Inflammatory macrophage (primary cell): ENCODE measurements at regions not wholly inside any gene's neighbourhood (a gene's known extent, or its start where the extent isn't known, plus 50 kb on each side); places are given as distances from the start of the nearest gene placed in this dataset.

Experiments used
- DNase-seq, 2 donors: peaks; one replicate each; pipeline ENCODE4 v3.0.0-alpha.2; 2020 to 2022

- DNase-seq: no peak
These were observed 204.1 kb upstream of the NLRP1 start for GRCh38 chr17:5788266-5788900.

- DNase-seq: no peak
These were observed 205.2 kb upstream of the NLRP1 start for GRCh38 chr17:5789528-5789927.

- DNase-seq: no peak
These were observed 208.8 kb upstream of the NLRP1 start for GRCh38 chr17:5793157-5793556.

GRCh38 chr17:5793899-5794298 lies 209.6 kb upstream of the NLRP1 start:
- DNase-seq: no peak

- DNase-seq: no peak
These were observed 210.1 kb upstream of the NLRP1 start for GRCh38 chr17:5794385-5794784.

- DNase-seq: no peak
These were observed 210.7 kb upstream of the NLRP1 start for GRCh38 chr17:5794881-5795506.

GRCh38 chr17:5797447-5798050 lies 213.2 kb upstream of the NLRP1 start:
- DNase-seq: no peak

DNA sequence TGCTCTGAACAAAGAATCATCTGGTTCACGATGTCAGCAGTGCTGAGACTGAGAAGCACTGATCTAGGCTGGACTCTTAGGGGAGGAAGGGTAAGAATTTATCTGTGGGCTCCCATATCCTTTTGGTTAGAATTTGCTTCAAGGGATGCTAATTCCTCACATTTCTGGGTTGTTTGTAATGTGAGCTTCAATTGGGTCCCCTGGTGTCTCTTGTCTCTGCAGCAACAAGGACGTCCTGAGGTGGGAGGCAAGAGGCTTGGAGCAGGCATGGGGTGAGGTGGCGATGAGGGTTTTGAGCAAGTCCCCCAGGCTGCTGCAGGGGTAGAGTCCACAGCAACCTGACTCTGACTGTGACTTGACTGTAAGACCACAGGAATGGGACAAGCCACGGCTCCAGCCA lies 213.8 kb upstream of the NLRP1 start:
- no peak for DNase-seq

- DNase-seq: no peak
These were observed 215.8 kb upstream of the NLRP1 start for GRCh38 chr17:5800131-5800530.

DNA sequence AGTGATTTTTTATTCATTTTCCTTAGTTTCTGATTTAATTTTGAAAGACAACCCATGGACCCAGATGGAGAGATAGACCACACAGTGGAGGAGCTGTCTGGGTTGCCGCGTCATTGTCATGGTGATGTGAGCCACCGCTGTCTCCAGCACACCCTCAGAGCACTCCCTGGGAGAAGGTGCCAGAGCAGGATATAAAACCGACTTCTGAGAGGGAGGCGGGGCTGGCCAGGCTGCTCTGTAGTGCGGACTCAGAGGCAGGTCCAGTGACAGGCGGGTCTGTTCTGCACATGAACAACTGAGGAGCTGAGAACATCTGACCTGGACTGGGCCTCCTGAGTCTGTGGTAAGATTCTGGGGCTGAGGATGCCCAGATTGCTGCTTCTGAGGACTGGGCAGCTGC lies 216.3 kb upstream of the NLRP1 start:
- no peak for DNase-seq

- DNase-seq: no peak
These were observed 219.9 kb upstream of the NLRP1 start for GRCh38 chr17:5804251-5804650.

GRCh38 chr17:5809056-5809455 lies 224.7 kb upstream of the NLRP1 start:
- DNase-seq: no peak

DNA sequence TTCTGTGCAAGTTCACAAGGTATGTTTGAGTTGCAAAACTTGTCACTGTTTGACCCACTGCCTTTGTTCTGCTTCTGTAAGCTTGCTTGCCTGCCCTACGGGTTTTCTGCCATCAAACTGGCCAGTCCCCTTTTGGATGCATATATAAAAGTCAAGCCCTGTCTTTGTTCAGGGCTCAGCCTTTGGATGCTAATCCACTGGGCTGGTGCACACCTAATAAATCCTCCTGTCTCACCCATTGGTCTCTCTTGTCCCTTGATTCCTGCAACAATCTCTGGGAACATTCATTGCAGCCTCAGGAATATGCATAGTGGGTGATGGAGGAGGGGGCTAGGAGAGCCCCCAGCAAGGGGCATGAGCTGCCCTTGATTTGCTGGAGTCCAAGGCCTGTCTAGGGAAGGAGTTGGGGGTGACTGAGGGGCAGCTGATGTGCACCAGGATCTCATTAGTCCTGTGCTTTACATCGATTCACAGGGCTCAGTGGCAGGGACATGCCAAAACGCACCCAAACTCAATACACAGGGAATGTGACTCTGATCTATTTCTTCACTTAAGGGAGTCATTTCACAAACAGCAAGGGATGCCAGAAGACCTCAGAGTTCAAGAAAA lies 225.4 kb upstream of the NLRP1 start:
- DNase-seq: no peak

DNA sequence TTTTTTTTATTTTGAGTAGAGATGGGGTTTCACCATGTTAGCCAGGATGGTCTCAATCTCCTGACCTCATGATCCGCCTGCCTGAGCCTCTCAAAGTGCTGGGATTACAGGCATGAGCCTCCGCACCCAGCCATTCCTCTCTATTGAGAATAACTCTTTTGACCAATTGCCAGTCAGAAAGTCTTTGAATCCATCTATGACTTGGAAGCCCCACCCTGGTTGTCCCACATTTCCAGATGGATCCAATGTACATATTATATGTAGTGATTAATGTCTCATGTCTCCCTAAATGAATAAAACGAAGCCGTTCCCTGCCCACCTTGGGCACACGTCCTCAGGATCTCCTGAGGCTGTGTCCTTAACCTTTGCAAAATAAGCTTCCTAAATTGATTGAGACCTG lies 228.3 kb upstream of the NLRP1 start:
- no peak for DNase-seq

DNA sequence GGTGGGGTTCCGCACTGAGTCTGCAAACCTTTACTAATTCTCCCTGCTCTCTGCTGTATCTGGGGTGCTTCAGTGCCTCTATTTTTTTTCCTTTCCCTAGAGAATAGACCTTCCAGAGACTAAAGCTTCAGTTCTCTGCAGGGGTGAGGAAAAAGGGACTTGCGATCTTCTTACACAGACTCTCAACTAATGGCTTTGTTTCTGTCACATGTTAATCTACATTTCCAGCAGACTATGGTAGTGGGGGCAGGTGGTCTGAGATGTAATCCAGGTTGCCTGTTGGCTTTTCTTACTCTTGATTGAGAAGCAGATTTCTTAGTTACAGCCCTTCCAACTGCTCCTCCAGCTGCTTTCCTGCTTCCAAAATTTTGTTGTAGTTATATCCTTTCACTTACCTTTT lies 229.0 kb upstream of the NLRP1 start:
- no peak for DNase-seq

DNA sequence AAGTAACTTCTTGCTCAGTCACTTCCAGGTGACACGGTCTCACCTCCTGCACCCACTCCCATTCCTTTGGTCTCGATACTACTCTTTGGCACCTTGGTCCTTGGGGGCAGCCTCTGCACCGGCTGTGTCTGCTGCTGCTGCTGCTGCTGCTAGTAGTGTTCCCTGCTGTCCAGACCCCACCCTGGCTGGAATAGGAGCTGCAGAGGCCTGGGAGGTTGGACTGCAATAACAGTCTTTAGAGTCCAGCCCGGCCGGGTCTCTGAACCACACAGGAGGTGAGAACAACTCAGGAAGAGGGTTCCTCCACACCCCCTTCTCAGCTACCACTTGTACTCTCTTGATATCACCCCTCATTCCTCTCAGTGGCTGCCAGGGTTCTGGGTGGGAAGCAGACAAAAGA lies 231.1 kb upstream of the NLRP1 start:
- no peak for DNase-seq

GRCh38 chr17:5816491-5817070 lies 232.3 kb upstream of the NLRP1 start:
- no peak for DNase-seq

DNA sequence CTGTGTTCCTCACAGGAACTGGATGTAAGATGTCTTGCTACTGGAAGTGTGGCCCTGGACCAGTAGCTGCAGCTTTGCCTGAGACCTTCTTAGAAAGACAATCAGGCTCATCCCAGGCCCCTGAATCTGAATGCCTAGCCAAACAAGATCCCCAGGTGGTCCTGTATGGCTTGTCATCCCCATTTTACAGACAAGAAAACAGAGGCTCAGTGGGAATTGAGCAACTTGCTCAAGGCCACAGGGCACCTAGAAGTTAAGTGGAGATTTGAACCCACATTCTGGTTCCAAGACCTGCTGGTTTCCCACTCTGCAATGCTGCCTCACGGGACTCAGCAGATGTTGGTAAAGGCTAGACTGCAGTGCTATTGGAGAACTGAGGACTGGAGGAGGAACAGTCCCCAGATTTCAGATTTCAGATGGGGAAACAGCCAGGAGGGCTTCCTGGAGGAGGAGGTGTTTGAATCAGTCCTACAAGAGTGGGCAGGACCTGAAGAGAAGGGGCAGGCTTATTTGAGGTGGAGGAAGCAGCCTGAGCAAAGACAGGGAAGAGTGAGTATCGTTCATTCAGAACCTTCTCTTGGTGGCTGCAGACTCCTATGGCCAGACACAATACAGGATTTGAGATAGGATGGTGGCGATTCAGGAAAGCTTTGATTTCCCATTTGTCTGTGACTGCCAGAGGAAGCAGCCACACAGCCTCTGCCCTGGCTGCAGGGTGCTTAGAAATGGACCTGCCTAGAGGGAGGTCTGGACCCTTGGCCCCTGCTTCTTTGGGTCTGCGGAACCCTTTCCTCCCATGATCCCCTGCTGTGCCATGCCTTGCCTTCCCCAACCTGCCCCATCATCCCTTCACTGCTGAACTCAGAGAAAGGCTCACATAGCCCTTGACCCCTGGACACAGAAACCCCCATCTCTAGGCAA lies 233.4 kb upstream of the NLRP1 start:
- DNase-seq: no peak

- no peak for DNase-seq
These were observed 235.1 kb upstream of the NLRP1 start for GRCh38 chr17:5819396-5819795.

GRCh38 chr17:5819921-5820685 lies 235.8 kb upstream of the NLRP1 start:
- no peak for DNase-seq

DNA sequence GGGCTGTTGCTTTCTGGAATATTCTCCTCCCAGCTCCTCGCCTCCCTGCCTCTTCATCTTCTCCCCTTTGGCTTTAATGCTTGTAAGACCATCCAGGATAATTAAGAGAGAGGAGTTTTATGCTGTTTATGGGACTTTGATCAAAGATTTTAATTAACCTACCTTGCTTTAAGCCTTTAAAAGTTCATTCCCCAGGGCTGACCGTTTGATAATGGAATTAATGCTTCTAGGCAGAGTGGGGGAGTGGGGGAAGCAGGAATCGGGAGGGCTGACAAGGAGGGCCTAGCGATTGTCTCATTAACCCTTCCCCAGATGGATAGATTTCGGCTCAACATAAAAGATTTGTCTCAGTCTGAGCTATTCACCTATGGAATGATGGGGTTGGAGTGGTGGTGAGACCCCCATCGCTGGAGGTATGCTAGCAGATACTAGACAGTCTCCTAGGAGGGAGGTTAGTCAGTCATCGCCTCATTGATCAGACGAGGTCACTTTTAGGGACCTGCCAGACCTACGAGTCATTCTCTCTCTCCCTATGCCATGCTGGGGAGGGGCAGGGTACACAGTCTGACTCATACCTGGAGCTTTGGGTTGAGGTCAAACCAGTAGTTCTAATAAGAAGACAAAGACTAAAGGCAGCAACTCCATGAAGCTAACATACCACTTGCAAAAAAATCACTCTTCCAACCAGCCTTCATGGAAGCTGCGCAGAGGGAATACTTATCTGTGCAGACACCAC lies 236.6 kb upstream of the NLRP1 start:
- DNase-seq: no peak
